GM19025 (cell line): ENCODE measurements at regions not wholly inside any gene's neighbourhood (a gene's known extent, or its start where the extent isn't known, plus 50 kb on each side); places are given as distances from the start of the nearest gene placed in this dataset.

ENCODE experiments used
- ATAC-seq: cut with Tn5 transposase; IDR thresholded peaks from one replicate; pipeline ENCODE4 v1.9.1; 2021; ENCODE audit warnings: mild to moderate bottlenecking, low read depth, moderate library complexity; ENCODE audit not compliant: unreplicated experiment

GRCh38 chr7:51521054-51521453, 204.4 kb upstream of the COBL start:
- no peak for ATAC-seq

- no peak for ATAC-seq
These were observed 202.0 kb upstream of the COBL start for GRCh38 chr7:51518646-51519045.

DNA sequence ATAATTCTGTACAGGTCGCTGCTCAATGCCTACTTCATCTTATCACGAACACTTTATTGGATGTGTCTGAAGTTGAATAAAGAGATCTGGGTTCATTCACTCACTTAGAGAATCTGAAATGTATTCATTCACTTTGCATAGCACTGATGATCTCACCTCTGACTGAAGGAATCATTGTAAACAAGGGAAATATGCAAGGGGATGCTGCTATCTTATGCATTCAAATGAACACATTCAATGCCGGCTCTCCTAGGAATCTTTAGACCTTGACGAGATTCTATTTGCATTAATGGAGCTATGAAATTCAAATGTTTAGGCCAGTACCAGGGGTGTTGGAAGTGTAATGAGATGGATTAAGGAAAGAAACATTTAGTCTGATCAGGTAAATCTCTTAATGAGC, 200.6 kb upstream of the COBL start:
- ATAC-seq: no peak

GRCh38 chr7:51501620-51502019, 185.0 kb upstream of the COBL start:
- no peak for ATAC-seq

- ATAC-seq: no peak
These were observed 166.4 kb upstream of the COBL start for GRCh38 chr7:51482976-51483375.

GRCh38 chr7:51481421-51481820, 164.8 kb upstream of the COBL start:
- ATAC-seq: no peak

DNA sequence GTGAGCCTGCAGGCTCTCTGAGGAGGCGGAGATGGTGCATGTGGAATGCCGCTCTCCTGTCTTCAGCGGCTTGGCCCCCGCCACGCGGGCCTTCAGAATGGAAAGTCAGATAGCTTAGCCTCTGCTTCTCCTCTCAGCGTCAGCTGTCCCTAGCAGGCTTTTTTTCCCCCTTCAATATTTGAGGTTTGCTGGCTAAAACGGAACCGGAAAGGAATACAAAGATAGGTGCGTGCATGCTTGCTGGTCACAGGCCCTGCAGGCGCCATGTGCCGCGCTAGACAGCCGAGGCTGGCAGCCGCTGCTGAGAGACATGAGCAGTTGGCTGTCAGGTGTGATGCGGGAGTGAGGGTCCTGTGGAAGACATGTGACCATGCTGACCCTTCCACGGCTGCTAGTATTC, 161.2 kb upstream of the COBL start:
- no peak for ATAC-seq

GRCh38 chr7:51477323-51477722, 160.7 kb upstream of the COBL start:
- ATAC-seq: no peak

DNA sequence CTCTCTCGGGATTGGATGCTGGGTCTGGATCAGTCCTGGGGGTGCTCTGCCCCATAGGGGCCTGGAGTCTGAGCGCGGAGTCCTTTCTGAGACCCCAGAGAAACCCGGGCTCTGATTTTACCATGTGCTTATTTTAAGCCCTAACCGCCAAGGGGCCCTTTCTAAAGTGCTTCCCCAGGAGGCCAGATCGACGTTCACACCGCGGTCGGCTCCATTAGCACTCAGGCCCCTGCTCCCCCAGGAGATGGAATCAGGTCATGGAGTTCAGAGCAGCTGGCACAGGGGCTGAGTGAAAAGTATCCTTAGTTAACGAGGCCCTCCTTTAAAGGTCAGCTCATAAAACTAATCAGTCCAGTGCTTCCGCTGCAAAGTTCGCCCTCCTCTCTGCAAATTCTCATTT, 159.4 kb upstream of the COBL start:
- ATAC-seq: no peak

GRCh38 chr7:51472873-51473272, 156.3 kb upstream of the COBL start:
- ATAC-seq: no peak

DNA sequence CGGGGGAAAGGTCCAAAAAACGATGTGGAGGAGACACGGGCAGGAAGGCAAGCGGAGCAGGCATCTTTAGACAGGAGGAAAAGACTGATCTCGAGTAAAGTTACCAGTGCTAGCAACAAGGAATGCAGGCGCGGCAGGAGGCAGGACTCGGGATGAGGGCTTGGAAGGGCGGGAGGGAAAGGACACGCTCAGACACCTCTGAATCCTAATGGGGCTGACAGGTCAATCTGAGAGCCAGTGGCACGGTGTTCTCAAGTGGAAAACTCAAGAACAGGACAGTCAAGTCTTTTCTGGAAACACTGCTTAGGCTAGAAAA, 155.3 kb upstream of the COBL start:
- ATAC-seq: no peak

DNA sequence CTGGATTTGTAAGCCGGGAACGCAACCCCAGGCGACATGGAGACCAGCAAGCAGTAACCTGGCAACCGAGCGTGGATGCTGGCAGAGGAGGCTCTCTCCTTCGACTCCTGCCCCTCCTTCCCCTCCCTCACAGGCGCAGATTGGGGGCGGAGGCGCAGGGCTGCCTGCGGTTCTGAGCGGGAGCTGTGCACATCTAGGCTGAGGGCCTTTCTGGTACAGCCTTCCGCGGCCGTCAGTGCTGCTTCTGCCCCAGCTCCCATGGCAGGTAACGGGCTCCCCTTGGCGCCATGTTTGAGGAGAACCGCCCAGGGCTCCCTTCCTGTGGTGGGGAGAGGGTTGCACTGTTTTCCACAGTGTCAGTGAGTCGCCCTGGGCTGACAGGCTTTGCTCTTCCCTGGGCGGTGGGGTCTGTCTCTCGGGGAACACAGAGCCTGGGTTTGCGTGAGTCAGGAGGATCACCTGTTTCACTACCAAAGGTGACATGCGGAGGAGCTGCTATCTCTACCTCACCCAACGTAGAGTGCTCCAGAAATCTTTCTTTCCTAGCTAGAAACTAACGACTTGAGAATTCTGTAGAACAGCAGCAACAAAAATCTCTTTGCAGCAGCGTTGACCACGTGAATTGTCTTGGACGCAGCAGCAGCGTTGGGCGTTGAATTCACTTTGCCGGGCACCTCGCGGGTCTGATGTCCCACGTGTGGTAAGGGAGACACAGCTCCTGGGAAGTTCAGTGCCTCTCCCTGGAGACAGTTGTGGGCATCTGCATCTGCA, 154.8 kb upstream of the COBL start:
- ATAC-seq: no peak

DNA sequence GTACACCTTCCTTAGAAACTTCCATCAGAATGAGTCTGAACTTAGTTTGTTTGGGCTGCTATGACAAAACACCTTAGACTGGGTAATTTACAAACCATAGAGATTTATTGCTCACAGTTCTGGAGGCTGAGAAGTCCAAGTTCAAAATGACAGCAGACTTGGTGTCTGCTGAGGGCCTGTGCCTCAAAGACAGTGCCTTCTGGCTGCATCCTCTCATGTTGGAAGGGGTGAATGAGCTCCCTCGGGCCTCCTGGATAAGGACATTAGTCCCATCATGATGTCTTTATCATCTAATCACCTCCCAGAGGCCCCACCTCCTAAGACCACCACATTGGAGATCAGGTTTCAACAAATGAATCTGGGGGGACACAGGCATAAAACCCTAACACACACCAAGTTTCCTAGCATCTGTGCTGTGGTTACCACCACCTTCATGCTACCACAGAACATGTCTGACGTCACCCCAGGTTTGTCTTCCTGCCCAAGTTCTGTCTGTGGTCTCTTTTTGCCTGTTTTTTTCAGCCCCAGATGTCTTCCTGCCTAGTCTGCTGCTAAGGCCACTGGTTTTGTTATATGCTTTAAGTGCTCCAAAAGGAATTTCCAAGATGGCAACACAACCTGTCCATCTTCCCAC, 150.9 kb upstream of the COBL start:
- ATAC-seq: no peak

DNA sequence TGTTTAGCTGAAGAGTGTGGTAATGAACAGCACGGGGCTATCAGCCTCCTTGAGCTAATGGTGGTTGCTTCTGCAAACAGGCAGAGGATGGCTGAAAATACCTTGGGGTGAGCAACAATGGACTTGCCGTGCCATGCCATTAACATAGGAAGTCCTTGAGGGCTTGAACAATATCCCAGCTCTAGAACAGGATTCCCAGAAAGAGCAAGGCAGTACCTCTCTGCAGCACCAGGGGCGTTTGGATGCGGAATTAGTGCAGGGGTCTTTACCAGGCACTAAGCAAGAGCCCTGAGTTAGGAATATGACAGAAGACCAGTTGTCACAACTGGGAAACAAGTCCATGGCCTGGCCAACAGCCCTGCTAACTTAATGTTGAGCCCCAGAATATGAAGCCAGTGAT, 143.2 kb upstream of the COBL start:
- no peak for ATAC-seq

- no peak for ATAC-seq
These were observed 142.1 kb upstream of the COBL start for GRCh38 chr7:51458693-51459092.

DNA sequence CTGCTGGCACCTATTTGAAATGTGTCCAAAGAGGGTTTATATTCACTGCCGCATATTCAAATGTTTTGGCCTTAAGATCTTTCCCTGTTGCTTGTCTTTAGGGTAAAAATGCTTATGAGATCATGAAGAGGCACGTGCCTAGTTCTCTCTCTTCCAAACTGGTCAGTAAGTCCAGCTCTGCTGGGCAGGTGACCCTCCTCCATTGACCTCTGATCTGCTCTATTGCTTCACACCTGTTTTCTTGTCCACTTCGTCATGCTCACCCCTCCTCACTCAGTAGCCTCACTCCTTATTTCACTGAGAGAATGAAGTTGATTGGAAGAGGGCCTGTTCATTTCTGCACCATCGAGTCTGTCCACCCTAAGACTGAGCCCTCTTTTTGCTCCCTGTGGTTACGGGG, 140.5 kb upstream of the COBL start:
- ATAC-seq: no peak

DNA sequence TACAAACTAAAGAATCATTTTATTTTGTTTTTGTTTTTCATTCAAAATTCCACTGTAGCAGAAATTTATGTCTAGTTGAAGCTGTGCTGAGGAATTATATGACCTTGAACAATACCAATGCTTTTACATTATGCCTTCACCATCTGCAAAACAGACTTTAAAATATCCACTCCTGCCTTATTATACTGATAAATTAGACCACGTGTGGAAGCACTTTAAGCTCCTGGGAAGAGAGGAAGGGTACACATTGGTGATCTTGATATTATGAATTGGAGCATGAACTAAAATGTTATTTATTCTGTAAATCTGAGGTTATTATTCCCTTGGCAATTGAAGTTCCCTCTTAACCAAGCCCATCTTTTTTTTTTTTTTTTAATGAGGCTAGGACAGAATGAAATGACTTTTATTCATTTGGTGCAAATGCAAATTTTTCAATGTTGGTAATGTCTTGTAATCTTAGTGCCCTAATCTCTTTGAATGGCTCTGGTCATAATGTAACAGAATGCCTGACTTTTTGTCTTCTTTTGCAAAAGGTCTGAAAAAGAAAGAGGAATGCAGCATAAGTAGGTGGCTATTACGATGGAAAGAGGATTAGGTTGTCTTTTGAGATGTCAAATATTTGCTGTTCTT, 139.9 kb upstream of the COBL start:
- no peak for ATAC-seq

GRCh38 chr7:51455948-51456347, 139.3 kb upstream of the COBL start:
- ATAC-seq: no peak

DNA sequence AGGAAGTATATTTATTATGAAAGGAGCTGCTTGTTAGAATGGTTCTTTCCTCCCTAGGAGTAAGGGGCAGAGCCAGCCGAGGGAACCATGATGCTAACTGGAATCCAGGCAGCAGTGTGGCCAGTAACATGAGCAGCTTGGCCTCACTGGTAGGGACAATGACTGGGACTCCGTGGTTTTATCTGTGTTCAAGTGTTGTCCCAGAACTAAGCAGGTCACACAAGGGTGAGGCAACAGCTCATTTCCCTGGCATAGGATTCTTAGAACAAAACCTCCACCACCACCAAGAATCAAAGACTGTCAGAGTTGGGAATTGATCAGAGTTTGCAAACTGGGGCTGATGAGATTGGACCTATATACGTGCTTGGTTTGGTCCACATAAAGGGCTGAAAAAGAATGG, 138.9 kb upstream of the COBL start:
- ATAC-seq: no peak

DNA sequence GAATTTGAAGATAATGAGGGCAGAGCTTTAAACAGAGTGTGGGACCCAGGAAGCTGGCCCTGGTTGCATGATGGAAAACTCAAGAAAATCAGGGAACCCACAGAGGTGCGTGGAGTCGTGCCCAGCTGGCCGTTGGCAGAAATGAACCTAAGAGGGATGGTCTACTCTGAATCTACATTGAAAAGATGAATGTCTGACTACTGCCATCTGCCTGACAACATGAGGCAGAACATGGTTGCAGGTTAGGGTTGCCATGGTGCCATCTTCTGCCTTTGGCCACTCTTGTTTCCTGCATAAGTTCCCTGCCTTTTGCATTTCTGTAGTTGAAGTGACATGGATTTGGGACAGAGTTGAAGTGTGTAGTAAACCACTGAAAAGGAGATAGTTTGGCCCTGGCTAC, 138.5 kb upstream of the COBL start:
- no peak for ATAC-seq

DNA sequence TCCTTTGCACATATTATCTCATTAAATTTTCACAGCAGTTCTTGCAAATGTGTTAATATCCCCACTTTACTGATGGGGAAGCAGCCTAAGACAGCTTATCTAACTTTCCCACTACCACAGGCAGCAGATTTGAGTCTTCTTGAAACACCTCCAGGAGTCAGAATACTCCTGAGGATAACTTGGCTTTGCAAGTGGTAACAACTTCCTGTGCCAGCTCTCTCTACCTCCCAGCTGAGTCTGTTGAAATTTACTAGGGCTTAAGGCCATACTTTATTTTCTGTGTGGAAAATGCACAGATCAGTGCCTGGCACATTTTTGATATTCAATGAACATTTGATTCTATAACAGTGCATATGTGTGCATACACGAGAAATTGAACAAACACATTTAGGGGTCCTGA, 136.1 kb upstream of the COBL start:
- ATAC-seq: no peak
